ENCODE measurements at regions not wholly inside any gene's neighbourhood (a gene's known extent, or its start where the extent isn't known, plus 50 kb on each side); places are given as distances from the start of the nearest gene placed in this dataset.

DNA sequence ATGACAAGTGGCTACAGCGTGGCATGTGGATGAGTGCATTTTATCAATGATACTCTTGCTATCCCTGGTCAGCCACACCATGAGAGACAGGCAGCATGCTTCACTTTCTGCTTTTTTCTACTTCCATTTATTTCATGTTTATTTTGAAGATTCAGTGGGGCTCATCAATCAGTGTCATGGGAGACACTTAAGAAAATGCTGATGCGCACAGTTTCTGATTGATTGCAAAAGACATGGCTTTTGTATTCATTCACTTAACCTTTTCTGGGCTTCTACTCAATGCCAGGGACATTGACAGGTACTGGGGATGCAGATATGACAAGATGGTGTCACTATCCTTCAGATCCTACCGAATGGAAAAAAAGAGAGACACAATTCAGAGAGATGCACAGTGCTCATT, 50.9 kb upstream of the CFAP161 start:
- TF ChIP-seq, protein P1, sequence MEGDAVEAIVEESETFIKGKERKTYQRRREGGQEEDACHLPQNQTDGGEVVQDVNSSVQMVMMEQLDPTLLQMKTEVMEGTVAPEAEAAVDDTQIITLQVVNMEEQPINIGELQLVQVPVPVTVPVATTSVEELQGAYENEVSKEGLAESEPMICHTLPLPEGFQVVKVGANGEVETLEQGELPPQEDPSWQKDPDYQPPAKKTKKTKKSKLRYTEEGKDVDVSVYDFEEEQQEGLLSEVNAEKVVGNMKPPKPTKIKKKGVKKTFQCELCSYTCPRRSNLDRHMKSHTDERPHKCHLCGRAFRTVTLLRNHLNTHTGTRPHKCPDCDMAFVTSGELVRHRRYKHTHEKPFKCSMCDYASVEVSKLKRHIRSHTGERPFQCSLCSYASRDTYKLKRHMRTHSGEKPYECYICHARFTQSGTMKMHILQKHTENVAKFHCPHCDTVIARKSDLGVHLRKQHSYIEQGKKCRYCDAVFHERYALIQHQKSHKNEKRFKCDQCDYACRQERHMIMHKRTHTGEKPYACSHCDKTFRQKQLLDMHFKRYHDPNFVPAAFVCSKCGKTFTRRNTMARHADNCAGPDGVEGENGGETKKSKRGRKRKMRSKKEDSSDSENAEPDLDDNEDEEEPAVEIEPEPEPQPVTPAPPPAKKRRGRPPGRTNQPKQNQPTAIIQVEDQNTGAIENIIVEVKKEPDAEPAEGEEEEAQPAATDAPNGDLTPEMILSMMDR (IDR thresholded peaks at IDR 0.05): no peak
- TF ChIP-seq POLR2AphosphoS5 (IDR thresholded peaks at IDR 0.05): no peak
- TF ChIP-seq POLR2A (IDR thresholded peaks at IDR 0.05): no peak
